ENCODE measurements at regions not wholly inside any gene's neighbourhood (a gene's known extent, or its start where the extent isn't known, plus 50 kb on each side); places are given as distances from the start of the nearest gene placed in this dataset.
"Not testable (repeated sequence)": the region's sequence is repeated elsewhere in the genome, so short reads cannot be mapped to it uniquely, and the experiment has no call there.

DNA sequence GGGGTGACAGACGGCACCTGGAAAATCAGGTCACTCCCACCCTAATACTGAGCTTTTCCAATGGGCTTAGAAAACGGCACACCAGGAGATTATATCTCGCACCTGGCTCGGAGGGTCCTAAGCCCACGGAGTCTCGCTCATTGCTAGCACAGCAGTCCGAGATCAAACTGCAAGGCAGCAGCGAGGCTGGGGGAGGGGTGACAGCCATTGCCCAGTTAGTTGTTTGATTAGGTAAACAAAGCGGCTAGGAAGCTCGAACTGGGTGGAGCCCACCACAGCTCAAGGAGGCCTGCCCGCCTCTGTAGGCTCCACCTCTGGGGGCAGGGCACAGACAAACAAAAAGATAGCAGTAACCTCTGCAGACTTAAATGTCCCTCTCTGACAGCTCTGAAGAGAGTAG is 260.9 kb downstream of the BLID start:
- DNase-seq, result not testable (repeated sequence)

DNA sequence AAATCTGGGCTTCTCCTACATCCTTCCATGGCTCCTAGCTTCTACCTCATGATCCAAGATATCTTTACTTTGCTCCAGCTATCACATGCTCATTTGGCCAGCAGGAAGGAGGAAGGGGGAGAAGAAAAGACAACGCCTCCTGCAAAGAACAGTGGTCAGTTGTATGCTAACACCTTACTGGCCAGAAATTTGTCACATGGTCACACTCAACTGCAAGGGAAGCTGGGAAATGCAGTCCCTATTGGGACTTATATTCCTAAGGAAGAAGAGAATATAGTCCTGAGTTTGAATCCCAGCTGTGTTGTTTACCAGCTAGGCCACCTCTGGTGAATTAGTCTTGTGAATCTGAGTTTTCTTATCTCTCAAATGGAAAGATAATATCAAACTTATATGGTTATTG is 272.0 kb downstream of the BLID start:
- no peak for DNase-seq

DNA sequence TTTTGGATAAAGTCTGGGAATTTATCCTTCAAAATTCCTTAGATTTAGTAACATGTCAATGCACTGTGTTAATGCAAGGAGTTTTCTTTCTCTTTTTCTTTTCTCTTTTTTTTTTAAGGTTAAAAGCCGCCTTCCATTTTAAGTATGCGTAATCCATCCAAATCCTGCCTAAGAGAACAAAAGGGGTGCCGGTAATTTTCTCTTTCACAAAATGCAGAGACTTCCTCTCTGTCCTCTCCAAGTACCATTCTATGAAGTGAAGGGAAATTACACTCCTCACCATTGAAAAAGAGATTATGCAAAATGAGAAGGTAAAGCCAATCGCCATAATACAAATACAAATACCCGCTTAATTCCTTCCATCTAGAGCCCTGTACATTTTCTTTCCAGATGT is 273.8 kb downstream of the BLID start:
- no peak for DNase-seq

DNA sequence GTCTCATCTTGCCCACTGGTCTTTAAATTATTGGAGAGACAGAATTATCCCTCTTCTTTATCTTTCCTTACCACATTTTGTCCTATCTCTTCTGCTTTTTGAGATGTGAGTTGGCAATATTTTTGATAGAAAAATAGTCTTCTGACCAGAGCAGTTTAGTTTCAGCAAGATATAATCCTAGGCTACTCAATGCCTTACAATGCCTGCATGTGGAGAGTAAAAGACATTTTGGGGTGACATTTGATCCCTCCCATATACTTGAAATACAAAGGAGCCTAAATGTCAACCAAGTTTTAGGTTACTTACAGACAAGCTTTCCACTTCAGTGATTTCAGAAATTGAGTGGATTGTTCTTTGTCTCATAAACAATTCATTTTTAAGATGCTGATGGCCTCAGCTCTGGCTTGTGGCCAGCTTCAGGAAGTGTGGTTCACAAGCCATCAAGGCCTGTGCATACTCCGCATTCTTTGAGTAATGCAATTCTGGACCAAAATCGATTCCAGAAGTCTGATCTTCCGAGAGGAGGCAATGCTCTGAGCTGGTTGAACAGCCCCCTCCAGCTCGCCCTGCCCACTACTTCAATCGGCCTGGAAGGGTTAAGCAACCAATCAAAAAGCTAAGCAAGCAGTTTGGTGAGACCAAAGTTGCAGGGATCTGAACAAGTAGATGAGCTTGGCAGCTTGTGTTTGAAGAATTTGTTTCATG is 274.4 kb downstream of the BLID start:
- DNase-seq, result no peak

DNA sequence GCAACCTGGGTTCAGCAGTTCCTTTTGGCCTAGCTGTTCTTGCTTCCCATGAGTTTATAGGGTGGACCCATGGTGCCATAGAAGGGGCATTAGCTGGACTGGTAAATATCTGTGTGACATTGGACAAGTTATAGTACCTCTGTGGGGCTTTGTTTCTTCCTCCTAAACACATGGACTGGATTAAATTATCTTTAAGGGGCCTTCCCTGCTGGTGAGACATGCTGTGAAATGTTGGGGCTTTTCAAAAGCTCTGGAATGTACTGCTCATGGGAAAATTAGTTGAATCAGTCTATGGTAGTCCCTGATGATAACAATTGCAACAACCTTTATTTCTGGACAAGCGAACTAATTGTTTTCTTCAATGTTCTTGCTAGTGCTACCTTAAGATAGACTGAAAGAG is 276.2 kb downstream of the BLID start:
- no peak for DNase-seq

DNA sequence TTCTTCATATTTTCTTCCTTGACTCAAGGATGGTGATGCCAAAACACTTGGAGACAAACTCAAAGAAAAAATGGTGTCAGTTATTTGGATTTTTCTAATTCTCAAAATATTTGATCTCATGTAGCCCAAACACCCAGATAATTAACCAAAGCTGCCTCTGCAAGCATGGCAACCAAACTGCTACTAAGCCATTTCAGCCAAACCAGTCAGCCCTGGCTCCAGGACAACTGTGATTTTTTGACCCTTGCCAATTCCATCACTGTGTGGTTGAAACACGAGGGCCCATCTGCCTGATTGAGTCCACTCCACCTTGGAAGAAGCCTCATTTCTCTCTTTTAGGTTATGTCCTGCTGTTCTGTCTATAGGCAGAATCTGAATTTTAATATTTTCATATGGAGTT is 277.4 kb downstream of the BLID start:
- no peak for DNase-seq

DNA sequence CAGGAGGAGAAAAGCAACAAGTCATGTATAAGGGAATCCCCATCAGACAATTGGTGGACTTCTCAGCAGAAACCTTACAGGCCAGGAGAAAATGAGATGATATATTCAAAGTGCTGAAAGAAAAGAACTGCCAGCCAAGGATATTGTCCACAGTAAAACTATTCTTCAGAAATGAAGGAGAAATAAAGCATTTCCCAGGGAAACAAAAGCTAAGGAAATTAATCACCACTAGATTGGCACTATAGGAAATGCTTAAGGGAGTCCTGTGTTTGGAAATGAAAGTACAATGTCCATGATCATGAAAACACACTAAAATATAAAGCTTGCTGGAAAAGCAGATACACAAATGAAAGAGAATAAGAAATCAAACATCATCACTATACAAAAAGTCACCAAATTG is 282.0 kb downstream of the BLID start:
- no peak for DNase-seq

DNA sequence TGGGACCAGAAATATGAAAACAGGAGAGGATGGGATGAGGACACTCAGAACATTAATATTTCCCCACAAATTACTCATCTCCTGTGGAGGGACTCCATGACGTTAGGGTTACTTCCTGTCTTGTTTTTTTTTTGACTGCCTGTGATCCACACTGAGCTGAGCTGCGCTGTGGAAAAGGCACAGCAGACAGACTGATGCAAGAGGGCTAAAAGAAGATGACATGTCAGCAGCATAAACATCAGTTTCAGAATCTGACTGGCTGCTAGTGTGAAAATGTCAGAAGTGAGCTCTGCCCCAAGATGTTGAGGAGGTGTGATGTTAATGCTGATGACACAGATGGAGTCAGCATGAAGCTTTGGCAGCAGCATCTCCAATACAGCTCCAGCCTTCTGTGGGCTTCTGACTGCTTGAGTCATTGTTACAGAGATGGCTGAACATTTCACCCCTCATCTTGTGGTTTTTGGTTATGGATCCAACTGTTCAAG is 286.8 kb downstream of the BLID start:
- DNase-seq, result no peak

DNA sequence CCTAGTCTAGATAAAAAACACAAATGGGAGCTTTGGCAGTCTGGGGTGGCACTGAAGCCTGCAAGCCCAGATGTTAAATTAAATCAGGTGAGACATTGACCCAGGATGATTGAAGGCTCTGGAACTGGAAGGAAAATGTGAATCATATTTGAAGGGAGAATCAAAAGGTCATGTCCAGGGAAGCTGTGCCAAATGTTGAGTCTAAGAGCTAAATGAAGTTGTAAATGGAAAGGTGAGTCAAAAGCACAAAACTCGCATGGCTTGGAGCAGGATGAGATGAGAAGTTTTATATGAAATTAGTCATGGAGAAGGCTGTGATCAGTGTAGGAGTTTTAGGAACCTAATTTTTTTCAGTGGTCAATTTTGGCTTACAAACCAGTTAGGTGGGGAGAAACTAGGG is 301.1 kb downstream of the BLID start:
- no peak for DNase-seq

DNA sequence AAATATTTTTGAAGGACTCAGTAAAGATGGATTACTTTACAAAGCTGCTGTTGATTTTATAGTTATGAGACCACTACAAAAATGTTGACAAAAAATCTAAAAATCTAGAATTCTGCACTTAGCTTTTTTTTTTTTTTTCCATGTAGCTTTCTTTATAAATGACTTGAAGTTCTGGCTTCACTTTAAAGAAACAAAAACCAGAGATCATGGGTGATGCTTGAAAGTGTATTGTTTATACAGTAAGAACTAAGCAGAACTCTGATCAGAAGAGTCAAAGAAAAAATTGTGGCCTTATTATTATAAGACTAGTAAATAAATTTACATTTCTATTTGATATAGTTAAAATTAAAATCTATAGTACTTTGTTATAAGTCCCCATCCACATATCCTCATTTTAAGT is 301.7 kb downstream of the BLID start:
- no peak for DNase-seq

DNA sequence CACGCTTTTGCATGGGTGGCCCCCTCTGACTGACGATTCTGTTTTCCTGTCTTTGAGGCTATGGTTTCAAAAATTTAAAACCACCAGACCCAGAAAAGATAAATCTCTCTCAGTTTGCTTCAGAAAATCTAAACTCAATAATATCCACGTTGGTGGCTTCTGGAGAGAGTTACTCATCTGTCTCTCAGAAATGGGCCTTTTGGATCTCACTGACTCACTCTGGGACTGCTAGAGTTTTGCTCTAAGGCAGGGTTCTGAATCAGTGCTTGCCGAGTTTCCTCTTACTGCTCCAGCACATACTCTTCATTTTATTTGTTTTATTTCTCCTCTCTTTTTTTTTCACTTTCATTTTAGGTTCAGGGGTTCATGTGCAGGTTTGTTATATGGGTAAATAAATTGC is 305.7 kb downstream of the BLID start:
- no peak for DNase-seq

DNA sequence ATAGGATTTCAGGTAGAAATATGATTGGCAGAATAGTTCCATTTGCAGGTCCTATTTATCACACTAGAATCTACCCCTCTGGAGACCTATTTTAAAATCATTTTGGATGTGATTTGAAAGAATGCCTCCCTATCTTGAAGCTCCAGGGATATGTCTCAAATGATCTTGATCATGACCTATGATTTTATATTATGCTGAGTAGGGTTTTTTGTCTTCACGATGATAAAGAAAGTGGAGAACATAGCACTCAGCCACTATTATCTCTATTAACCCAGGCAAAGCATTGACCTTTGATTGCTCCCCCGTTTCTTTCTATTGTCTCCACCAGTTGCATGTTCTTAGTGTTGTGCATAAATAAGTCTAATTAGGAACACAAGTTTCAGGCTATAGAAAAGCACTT is 307.9 kb downstream of the BLID start:
- no peak for DNase-seq

DNA sequence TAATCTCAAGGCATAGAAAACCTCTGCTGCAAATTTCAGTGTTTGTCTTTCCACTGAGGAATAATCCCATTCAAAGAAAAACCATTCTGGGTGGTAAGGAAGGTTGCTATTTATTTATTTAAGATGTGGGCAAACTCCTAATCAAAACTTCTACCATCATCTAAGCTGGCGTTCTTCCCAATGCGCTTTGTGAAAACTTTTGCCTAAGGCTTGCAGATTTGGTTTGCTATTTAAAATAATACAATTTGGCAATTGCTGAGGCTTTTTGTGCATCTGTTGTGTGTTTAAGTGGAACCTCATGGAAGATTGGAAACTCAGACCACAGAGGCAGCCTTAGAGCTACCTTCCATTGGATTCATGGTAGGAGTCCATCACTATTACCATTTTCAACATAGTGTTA is 309.0 kb downstream of the BLID start:
- no peak for DNase-seq

DNA sequence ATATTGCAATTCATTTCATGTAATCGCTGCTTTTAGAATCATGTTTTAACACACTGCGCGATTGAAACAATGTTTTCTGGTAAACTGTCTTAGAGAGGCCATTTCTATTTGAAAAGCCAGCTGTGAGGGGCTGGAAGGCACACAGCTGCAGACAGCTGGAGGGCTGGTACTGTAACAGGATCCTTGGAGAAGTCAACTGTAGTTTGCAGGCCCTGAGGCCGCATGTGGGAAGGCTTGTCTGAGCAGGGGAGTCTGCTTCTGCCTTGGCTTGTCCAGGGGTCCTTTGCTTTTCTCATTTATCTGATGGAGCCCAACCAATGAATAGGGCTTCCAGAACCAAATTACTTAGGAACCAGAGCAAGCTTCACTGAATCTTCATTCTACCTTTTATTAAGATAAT is 313.5 kb downstream of the BLID start:
- DNase-seq, result no peak

DNA sequence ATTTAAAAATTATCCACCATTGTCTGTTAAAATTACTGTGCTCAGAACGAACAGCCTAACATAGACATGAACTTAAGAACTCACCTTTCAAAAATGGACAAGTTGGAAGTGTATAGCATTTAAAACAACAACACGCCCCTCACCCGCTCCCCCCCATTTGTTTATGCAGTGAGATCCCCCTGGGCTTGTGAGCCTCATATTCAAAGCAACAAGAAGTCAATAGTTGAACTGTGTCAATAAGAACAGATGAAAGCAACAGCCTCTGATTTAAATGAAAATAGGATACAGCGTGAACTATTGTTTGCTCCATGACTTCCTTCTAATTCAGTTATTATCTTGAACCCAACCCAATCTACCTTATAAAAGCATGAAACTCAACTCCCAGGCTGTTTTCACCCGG is 314.2 kb downstream of the BLID start:
- no peak for DNase-seq

DNA sequence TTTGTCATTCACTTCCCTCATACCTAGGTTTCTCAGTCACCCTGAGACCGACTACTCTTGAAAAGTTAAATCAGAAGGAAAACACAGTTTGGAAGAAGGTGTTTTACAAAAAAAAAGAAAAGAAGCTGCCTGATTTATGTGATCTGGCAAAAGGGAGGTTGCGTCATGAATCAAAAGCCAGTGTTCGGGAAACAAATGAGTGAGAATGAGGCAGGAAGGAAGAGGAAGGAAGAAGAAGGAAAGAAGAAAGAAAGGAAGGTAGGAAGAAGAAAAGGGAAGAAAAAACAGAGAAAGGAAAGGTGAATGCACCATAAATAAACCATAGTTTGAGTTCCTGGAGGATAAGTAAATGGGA is 314.6 kb downstream of the BLID start:
- no peak for DNase-seq

DNA sequence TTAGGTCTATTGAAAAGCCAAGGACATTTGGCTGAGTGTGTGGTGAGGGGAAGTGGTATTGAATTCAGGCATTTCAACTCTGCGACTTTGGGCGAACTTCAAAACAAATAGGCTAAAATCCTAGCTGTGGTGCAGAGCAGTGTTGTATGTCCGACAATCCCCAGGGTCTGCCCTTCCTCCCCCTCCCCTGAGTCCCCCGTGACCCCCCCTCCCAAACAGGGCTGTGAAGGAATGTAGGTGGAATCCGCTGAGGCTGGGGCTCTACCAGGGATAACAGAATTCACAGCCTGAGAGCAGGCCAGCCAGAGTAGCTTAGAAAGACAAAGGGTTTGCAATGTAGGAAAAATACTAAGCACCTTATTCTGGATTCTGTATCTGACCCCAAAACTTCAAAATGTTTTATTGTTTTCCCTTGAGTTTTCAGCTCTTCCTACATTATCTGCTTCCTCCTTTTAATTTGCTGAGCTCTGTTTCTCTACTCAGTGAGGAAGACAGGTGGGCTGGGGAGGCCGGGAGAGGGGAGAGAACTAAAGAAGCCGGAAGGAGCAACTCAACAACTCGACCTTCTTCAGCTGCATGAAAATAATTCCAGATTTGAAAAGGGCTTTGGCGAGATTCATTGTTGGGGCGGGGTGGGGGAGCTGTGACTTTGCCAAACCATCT is 315.2 kb downstream of the BLID start:
- no peak for DNase-seq

DNA sequence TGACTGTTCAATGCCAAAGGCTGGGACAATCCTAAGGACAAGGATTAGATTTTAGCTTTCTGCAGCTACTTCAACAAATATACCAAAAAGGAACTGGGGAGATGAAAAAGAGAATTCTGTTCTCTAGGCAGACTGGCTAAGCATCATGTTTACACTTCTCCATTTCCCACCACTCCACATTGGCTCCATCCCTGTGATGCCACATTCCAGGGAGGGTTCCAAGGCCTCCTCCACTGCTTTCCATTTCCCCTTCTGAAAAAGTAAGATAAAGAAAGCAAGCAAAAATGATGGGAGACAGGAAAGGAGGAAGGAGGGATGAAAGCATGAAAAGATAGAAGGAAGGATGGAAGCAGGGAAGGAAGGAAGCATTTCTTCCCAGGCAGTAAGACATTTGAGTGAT is 315.8 kb downstream of the BLID start:
- DNase-seq, result no peak

DNA sequence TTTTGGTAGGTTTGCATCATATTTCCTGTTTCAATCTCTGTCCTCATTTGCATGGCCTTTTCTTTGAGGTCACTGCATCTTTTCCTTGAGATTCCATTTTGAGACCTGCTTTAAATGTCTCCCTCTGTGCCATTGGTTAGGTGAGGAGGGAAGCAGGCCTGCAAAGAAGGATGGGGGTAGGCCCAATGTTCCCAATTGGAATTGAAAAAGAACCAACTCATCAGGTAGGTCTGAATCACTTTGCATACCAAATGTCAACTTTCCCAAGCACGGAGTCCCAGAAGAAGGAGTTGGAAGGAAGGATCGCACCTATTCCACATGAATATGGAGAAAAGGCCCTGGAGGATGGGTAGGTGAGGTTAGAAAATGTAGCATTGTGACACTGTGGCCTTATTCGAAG is 318.5 kb downstream of the BLID start:
- no peak for DNase-seq

DNA sequence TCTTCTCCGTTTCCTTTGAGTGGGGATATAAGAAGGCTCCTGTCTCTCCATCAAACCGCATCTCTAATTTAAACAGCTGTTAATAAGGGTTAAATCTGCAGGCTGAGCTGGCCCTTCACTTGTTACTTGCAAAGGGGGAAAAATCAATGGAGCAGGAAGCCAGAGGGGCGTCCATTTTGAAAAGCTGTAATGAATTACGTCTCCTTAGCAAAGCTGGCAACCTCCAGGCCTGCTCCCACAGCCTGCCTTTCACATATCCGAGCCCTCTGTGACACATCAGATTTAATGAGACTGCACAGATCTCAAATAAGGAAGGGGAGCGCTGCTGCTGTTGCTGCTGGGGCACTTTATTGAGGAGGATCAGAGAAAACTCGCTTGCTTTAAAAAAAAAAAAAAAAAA is 320.8 kb downstream of the BLID start:
- no peak for DNase-seq

DNA sequence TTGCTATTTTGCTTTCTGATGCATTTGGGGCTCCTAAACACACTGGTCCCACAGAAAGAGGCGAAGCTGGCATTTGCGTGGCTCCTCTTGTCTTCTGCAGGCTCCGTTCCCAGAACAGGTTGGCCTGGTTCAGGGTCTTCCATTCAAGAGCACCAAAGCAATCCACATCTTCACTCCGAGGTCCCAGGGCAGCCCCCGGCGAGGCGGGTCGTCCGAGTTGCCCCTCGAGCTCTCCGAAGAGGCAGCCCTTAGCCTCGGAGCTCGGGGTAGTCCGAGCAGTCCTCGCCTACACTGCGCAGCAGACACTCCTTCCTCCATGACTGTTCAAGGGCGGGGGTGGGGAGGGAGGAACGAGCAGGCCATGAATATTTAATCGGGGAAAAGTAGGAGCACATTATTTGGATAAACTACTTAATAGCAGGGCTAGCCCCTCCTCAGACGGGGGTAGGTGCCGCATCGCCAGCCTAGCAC is 321.3 kb downstream of the BLID start:
- no peak for DNase-seq

DNA sequence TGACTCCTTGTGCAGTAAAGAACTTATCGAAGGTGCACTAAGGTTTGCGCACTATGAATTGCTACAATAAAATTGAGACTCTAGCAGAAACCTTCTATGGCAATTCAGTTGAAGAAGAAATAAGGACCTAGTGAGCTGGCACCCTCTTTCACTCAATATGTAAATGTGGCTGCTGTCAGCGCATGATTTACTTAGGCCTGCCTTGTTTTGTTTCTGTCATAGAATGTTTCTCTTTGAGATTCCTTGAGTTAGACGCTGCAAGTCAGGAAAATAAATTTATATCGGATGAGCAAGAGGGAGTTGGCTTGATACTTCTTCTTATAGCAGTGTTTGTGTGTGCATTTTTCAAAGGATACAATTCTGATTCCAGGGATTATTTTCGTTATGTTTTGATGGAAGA is 322.1 kb downstream of the BLID start:
- DNase-seq, result no peak

DNA sequence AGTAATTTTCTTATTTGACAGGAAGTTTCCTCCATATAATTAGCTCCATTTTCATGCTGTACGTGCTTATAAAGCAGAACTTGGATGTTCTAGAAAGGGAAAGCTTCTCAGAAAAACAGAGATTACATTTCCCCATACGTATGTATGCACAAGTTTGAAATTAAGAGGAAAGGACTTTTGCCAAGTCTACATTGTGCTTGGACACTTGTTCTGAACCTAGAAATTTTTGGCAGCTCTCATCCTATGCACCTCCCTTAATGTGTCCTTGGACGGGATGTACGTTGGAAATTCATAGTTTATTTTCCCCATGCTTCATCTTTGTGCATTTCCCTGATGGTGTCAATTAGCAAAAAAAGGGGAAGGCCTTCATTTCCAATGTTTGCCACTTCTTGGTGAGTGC is 322.7 kb downstream of the BLID start:
- no peak for DNase-seq

DNA sequence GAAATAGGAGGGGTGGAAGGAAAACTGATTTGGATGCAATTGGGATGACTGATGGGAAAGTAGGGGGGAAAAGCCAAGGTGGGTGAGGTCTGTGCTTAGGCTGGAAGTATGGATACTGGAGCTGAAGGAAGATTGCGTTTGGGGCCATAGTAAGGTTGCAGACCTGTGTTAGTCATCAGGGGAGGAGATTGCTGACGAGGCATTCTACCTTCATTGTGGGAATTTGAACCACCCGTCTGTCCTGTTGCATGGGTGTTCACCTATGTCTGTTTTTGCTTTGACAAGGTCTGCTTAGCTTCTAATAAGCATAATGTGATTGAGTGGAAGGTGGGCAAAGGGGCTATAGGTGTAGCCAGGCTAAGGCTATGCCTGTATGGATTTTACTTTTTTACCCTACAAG is 323.8 kb downstream of the BLID start:
- DNase-seq, result no peak

DNA sequence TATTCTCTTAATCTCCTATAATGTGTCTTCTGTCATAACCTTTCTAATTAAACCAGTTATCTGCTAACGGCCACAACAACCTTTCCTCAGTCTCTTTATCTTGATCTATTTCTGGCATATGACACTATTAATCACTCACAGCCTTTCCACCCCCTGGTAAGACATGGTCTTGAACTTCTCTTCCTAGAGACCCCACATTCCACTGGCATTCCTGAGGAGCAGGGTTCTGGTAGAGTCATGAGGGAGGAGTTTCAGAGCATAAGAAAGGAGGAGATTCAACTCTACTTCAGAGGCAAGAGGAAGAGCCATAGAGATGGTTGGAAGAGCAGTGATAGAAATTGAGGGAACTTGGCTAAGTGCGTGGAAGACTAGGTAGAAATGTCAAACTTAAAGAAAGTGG is 325.6 kb downstream of the BLID start:
- no peak for DNase-seq

Data from NCI-H446 (cell line).